A673 (cell line): ENCODE measurements at regions not wholly inside any gene's neighbourhood (a gene's known extent, or its start where the extent isn't known, plus 50 kb on each side); places are given as distances from the start of the nearest gene placed in this dataset.
A peak's percentile ranks its signal among the peaks of the same experiment; 100 is the strongest.

Source experiments
- BruUV-seq: library from RNA; stranded (reverse); fragments of 400-500 nt; replicated peaks from 2 replicates; lab custom pipeline; 2021; lab: Mats Ljungman, UMichigan
- CTCF ChIA-PET: fragments of 300-600 bp; sonication (Branson Sonifier 250); formaldehyde crosslinking; loops from one replicate; lab custom pipeline; 2022; ENCODE audit warnings: antibody characterized with exemption; lab: Charles Lee
- POLR2A ChIA-PET: fragments of 300-600 bp; sonication (Branson Sonifier 250); formaldehyde crosslinking; loops from one replicate; lab custom pipeline; 2022; ENCODE audit warnings: antibody characterized with exemption; ENCODE audit not compliant: low non-redundant PET; lab: Charles Lee
- DNase-seq: peaks from one replicate; pipeline ENCODE4 v3.0.0-alpha.2; 2015; ENCODE audit warnings: low spot score
- H3K27ac ChIP-seq: fragments of 200-600 bp; sonication (generic); 2 replicates; pipeline ENCODE4 v1.5.1; 2016; ENCODE audit warnings: mixed run types, low read depth, mild to moderate bottlenecking, mixed read lengths, antibody characterized with exemption, low read length; ENCODE audit not compliant: poor library complexity, severe bottlenecking
- H3K27me3 ChIP-seq: fragments of 200-600 bp; sonication (generic); replicated peaks from 2 replicates; pipeline ENCODE4 v1.6.1; 2017; ENCODE audit warnings: mixed run types, low read depth, mild to moderate bottlenecking, mixed read lengths, antibody characterized with exemption, low read length; ENCODE audit not compliant: insufficient read depth, poor library complexity
- H3K36me3 ChIP-seq: fragments of 200-600 bp; sonication (generic); 2 replicates; pipeline ENCODE4 v1.6.1; 2016; ENCODE audit warnings: mixed run types, mild to moderate bottlenecking, mixed read lengths, antibody characterized with exemption, low read length; ENCODE audit not compliant: insufficient read depth, poor library complexity, severe bottlenecking
- H3K4me1 ChIP-seq: fragments of 200-600 bp; sonication (generic); 2 replicates; pipeline ENCODE4 v1.6.1; 2017; ENCODE audit warnings: mixed run types, mild to moderate bottlenecking, mixed read lengths, antibody characterized with exemption, low read length; ENCODE audit not compliant: insufficient read depth, poor library complexity, severe bottlenecking
- H3K4me3 ChIP-seq: fragments of 200-600 bp; sonication (generic); 2 replicates; pipeline ENCODE4 v1.5.1; 2016; ENCODE audit warnings: low read depth, mixed run types, mild to moderate bottlenecking, mixed read lengths, low read length; ENCODE audit not compliant: poor library complexity, severe bottlenecking
- H3K9me3 ChIP-seq: fragments of 200-600 bp; sonication (generic); 2 replicates; pipeline ENCODE4 v1.6.1; 2016; ENCODE audit warnings: mixed run types, low read depth, mild to moderate bottlenecking, mixed read lengths, antibody characterized with exemption, low read length; ENCODE audit not compliant: poor library complexity, severe bottlenecking
- CTCF ChIP-seq: fragments of 300-800, 200-600 bp; sonication (generic); conservative IDR thresholded peaks from 2 replicates; pipeline ENCODE4 v1.5.1; 2017; ENCODE audit warnings: low read depth, mild to moderate bottlenecking, antibody characterized with exemption, low read length, moderate library complexity, mixed read lengths
- EZH2 ChIP-seq: fragments of 200-600 bp; sonication (generic); IDR thresholded peaks from 2 replicates; pipeline ENCODE4 v1.6.1; 2017; ENCODE audit warnings: borderline replicate concordance, low read depth, mild to moderate bottlenecking, mixed read lengths, antibody characterized with exemption, low read length; ENCODE audit not compliant: poor library complexity, severe bottlenecking
- intact Hi-C: fragments of 100-400 bp; cut with micrococcal nuclease; formaldehyde crosslinking; loops from one replicate; pipeline ENCODE4 v1.10.0; 2022; ENCODE audit not compliant: unreplicated experiment

- BruUV-seq: no TSS peak
- Histone ChIP-seq H3K4me1 (no peaks in the 10 kb centered on the region), H3K27ac (no peak overlapping the region), H3K27me3 (no peaks in the 10 kb centered on the region), H3K9me3 (no peaks in the 10 kb centered on the region), H3K36me3 (no peaks in the 10 kb centered on the region), H3K4me3 (no peak overlapping the region)
- TF ChIP-seq EZH2 (no peak), CTCF (no peak)
- CTCF ChIA-PET: no interaction called here
- POLR2A ChIA-PET: no interaction called here
- DNase-seq: no peak
- intact Hi-C loops: no loop called here
Observed at GRCh38 chr3:165463531-165463930, 267.3 kb upstream of the SLITRK3 start.

GRCh38 chr3:165462636-165463334 is 266.6 kb upstream of the SLITRK3 start:
- TF ChIP-seq CTCF (no peak), EZH2 (no peak)
- BruUV-seq: no TSS peak
- Histone ChIP-seq H3K4me1 (no peaks in the 10 kb centered on the region), H3K9me3 (no peaks in the 10 kb centered on the region), H3K4me3 (no peak overlapping the region), H3K27ac (peak overlapping the region; percentile 44), H3K36me3 (no peaks in the 10 kb centered on the region), H3K27me3 (no peaks in the 10 kb centered on the region)
- CTCF ChIA-PET: no interaction called here
- no peak for DNase-seq
- intact Hi-C loops: no loop called here
- POLR2A ChIA-PET: no interaction called here

GRCh38 chr3:165459924-165460835 is 264.0 kb upstream of the SLITRK3 start:
- Histone ChIP-seq H3K4me3 (no peak overlapping the region), H3K4me1 (no peaks in the 10 kb centered on the region), H3K9me3 (no peaks in the 10 kb centered on the region), H3K27me3 (no peaks in the 10 kb centered on the region), H3K27ac (no peak overlapping the region), H3K36me3 (no peaks in the 10 kb centered on the region)
- CTCF ChIA-PET: no interaction called here
- no TSS peak for BruUV-seq
- intact Hi-C loops: no loop called here
- POLR2A ChIA-PET: no interaction called here
- TF ChIP-seq CTCF (no peak), EZH2 (no peak)
- no peak for DNase-seq
